ENCODE measurements at regions not wholly inside any gene's neighbourhood (a gene's known extent, or its start where the extent isn't known, plus 50 kb on each side); places are given as distances from the start of the nearest gene placed in this dataset.

DNA sequence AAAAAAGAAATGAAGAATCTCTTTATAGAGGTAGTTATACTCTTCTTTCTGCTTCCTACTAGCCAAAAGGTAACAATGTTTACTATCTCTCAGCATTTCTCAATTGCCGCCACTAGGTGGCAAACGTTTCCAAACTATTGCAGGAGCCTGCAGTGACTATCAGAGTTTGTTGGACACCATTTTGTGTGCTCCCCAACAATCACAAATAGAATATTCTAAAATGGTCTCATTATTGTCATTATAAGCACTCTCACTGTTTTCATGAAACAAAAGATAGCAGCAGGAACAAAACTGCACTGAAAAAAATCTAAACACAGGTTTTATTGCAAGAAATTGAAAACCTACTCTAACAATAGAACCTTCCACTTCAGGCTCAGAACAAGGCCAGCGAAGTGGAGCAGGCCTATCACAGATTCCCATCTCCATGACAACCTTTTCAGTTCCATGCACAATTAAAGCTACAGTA lies 83.9 kb upstream of the PLPPR4 start:
- H4K20me1 ChIP-seq (replicated peaks in 1 of 2; ENCODE audit: control insufficient read depth in 1 of 2, insufficient read depth in 2 of 2, low read length in 2 of 2), result no peaks in the 10 kb centered on the region
- H3K56ac ChIP-seq (replicated peaks; ENCODE audit: insufficient read length, low read depth, low read length), result no peak overlapping the region
- no peak overlapping the region for H2AK5ac ChIP-seq (ENCODE audit: low read depth, low read length)
- no peak overlapping the region for H4K8ac ChIP-seq (ENCODE audit: extremely low read depth, insufficient read depth, low read length)
- no peak overlapping the region for H2BK12ac ChIP-seq (ENCODE audit: low read depth, low read length)
- ChIA-PET CTCF (ENCODE audit: partially characterized antibody) (interaction anchor here (0.6 to 4.5 kb wide), 23 partner anchors 10 to 529 kb away, joined by 3 to 29 read pairs (median 3); no protein-coding TSS in a partner anchor), POLR2A (ENCODE audit: partially characterized antibody) (no interaction called here)
- H3K14ac ChIP-seq (ENCODE audit: insufficient read length), result no peak overlapping the region
- H3K27ac ChIP-seq (ENCODE audit: low read depth, low read length), result no peak overlapping the region
- 30% methylated on average over 3 of the region's 3 CpGs; no CpG with 5 or more reads in 1 of the 2 experiments for WGBS, 2 experiments (ENCODE audit: extremely low coverage in 1 of 2, insufficient coverage in 1 of 2, insufficient read length in 1 of 2, insufficient replicate concordance in 2 of 2, low coverage in 1 of 2, low lambda C conversion rate in 2 of 2, missing lambda C conversion rate in 1 of 2)
- peak; percentile 23 to 76 for DNase-seq (ENCODE audit: low read depth in 1 of 2, low spot score in 2 of 2)
- no peak overlapping the region for H2BK120ac ChIP-seq (replicated peaks; ENCODE audit: low read depth, low read length)
- 0 out of 2 replicates have a peak, but pooled peaks have one; percentile 27 for TF ChIP-seq TEAD4 (IDR thresholded peaks at IDR 0.05; ENCODE audit: low read depth, low read length)
- TF ChIP-seq, protein P1, sequence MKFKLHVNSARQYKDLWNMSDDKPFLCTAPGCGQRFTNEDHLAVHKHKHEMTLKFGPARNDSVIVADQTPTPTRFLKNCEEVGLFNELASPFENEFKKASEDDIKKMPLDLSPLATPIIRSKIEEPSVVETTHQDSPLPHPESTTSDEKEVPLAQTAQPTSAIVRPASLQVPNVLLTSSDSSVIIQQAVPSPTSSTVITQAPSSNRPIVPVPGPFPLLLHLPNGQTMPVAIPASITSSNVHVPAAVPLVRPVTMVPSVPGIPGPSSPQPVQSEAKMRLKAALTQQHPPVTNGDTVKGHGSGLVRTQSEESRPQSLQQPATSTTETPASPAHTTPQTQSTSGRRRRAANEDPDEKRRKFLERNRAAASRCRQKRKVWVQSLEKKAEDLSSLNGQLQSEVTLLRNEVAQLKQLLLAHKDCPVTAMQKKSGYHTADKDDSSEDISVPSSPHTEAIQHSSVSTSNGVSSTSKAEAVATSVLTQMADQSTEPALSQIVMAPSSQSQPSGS (IDR thresholded peaks at IDR 0.05; ENCODE audit: low read length), result peak; percentile 54; the same call in 1 of the 2 replicates
- TF ChIP-seq, protein P2, sequence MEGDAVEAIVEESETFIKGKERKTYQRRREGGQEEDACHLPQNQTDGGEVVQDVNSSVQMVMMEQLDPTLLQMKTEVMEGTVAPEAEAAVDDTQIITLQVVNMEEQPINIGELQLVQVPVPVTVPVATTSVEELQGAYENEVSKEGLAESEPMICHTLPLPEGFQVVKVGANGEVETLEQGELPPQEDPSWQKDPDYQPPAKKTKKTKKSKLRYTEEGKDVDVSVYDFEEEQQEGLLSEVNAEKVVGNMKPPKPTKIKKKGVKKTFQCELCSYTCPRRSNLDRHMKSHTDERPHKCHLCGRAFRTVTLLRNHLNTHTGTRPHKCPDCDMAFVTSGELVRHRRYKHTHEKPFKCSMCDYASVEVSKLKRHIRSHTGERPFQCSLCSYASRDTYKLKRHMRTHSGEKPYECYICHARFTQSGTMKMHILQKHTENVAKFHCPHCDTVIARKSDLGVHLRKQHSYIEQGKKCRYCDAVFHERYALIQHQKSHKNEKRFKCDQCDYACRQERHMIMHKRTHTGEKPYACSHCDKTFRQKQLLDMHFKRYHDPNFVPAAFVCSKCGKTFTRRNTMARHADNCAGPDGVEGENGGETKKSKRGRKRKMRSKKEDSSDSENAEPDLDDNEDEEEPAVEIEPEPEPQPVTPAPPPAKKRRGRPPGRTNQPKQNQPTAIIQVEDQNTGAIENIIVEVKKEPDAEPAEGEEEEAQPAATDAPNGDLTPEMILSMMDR (IDR thresholded peaks at IDR 0.05; ENCODE audit: control extremely low read depth in 1 of 3, insufficient read depth in 1 of 3, low read depth in 1 of 3, low read length in 3 of 3), result peak in 2 of 3 experiments; percentile 67 to 69; a peak in 3 of 4 replicates
- TF ChIP-seq YY1 (IDR thresholded peaks at IDR 0.05; ENCODE audit: low read depth, low read length), result peak; percentile 96
- TF ChIP-seq CBX5 (IDR thresholded peaks at IDR 0.05; ENCODE audit: low read depth, low read length), result no peak
- TF ChIP-seq RAD21 (IDR thresholded peaks at IDR 0.05 in 1 of 2, conservative IDR thresholded peaks at IDR 0.05 in 1 of 2; ENCODE audit: low read depth in 2 of 2, low read length in 2 of 2), result peak; percentile 90 to 92
- no peak for TF ChIP-seq EP300 (IDR thresholded peaks at IDR 0.05; ENCODE audit: borderline replicate concordance in 1 of 2, low read depth in 2 of 2, low read length in 2 of 2)
- H3K18ac ChIP-seq (ENCODE audit: extremely low read depth, low read length), result no peak overlapping the region
- H2AFZ ChIP-seq (ENCODE audit: low read length), result peak overlapping the region; percentile 86; the same call in 1 of the 2 replicates
- no peaks in the 10 kb centered on the region for H3K4me1 ChIP-seq (replicated peaks in 1 of 4; ENCODE audit: control insufficient read depth in 3 of 4, insufficient read depth in 4 of 4, low read length in 3 of 4)
- H2BK15ac ChIP-seq (ENCODE audit: low read length), result no peak overlapping the region
- no peaks in the 10 kb centered on the region for H3K79me1 ChIP-seq (ENCODE audit: low read depth, low read length)
- H3K4ac ChIP-seq (replicated peaks; ENCODE audit: insufficient read length, low read depth, low read length), result no peak overlapping the region
- H3K9me3 ChIP-seq (ENCODE audit: insufficient read depth in 2 of 2, low read depth in 1 of 2, low read length in 1 of 2), result no peaks in the 10 kb centered on the region
- H2BK5ac ChIP-seq (ENCODE audit: low read depth, low read length), result no peak overlapping the region
- peaks cover 0 to 1% (median 0%) of the 10 kb centered on the region in 4 experiments; a peak in 1 of 7 replicates for H3K27me3 ChIP-seq (replicated peaks in 1 of 4; ENCODE audit: control insufficient read depth in 3 of 4, extremely low read depth in 1 of 4, insufficient read depth in 3 of 4, low read length in 3 of 4)
- H3K36me3 ChIP-seq (ENCODE audit: control insufficient read depth in 2 of 4, insufficient read depth in 4 of 4, low read length in 3 of 4), result no peaks in the 10 kb centered on the region
- H4K91ac ChIP-seq (replicated peaks; ENCODE audit: insufficient read length, low read length), result no peak overlapping the region
- H3K4me2 ChIP-seq (ENCODE audit: insufficient read depth in 1 of 2, low read depth in 2 of 2, low read length in 2 of 2), result no peak overlapping the region
- H3K4me3 ChIP-seq (ENCODE audit: extremely low read depth in 1 of 4, insufficient read depth in 2 of 4, low read depth in 3 of 4, low read length in 4 of 4), result no peak overlapping the region
- FAIRE-seq, result no peak
- H3K23me2 ChIP-seq (ENCODE audit: low read depth, low read length), result no peaks in the 10 kb centered on the region
- H4K5ac ChIP-seq (ENCODE audit: insufficient read length, low read depth, low read length), result no peak overlapping the region
- H3K9ac ChIP-seq (replicated peaks in 1 of 4; ENCODE audit: extremely low read depth in 1 of 4, low read depth in 3 of 4, low read length in 3 of 4), result no peak overlapping the region
- H3K79me2 ChIP-seq (ENCODE audit: control insufficient read depth in 1 of 2, insufficient read depth in 2 of 2, low read length in 2 of 2), result no peaks in the 10 kb centered on the region
- H2BK20ac ChIP-seq (ENCODE audit: low read length), result no peak overlapping the region
- H3K23ac ChIP-seq (ENCODE audit: insufficient read length), result no peak overlapping the region
